ENCODE measurements at regions not wholly inside any gene's neighbourhood (a gene's known extent, or its start where the extent isn't known, plus 50 kb on each side); places are given as distances from the start of the nearest gene placed in this dataset.

- Histone ChIP-seq H3K36me3 (ENCODE audit: control insufficient read depth in 4 of 4, insufficient read depth in 4 of 4, low read length in 3 of 4) (no peaks in the 10 kb centered on the region), H3K27me3 (replicated peaks in 2 of 5; ENCODE audit: control insufficient read depth in 4 of 5, insufficient read depth in 5 of 5, low read length in 4 of 5) (peaks cover 0 to 15% (median 3%) of the 10 kb centered on the region in 5 experiments), H3K27ac (ENCODE audit: insufficient read depth in 1 of 2, low read depth in 1 of 2, low read length in 2 of 2, poor library complexity in 1 of 2, severe bottlenecking in 2 of 2) (no peak overlapping the region), H3K9me3 (ENCODE audit: control extremely low read depth in 1 of 5, control insufficient read depth in 4 of 5, insufficient read depth in 2 of 5, low read depth in 1 of 5, low read length in 4 of 5) (no peaks in the 10 kb centered on the region), H3K4me3 (ENCODE audit: control insufficient read depth in 1 of 7, extremely low read depth in 1 of 7, insufficient read depth in 4 of 7, low read depth in 2 of 7, low read length in 6 of 7) (no peak overlapping the region), H3K4me1 (ENCODE audit: control extremely low read depth in 1 of 4, control insufficient read depth in 4 of 4, insufficient read depth in 4 of 4, low read length in 3 of 4) (no peaks in the 10 kb centered on the region)
- ChIA-PET CTCF (no interaction called here), POLR2A (no interaction called here)
- DNase-seq = no peak
- WGBS (ENCODE audit: insufficient coverage) = 82% methylated on average over 4 of the region's 4 CpGs
These were observed 351.9 kb upstream of the SMIM21 start for GRCh38 chr18:75779450-75779849.

DNA sequence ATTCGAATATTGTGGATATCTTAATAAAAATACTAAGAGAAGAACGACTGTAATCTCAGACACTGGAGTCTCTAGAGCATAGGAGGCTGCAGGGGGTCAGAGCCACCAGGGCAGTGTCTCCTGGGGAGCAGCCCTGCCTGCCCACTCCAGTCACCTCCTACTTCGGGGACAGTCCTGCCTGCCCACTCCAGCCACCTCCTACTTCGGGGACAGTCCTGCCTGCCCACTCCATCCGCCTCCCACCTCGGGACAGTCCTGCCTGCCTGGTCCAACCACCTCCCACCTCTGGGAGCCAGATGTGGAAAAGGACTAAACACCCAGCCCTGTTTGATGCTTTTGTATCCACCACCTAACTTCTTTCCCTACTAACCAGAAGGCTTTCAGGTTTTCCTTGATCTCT lies 350.1 kb upstream of the SMIM21 start:
- 83% methylated on average over 2 of the region's 6 CpGs for WGBS (ENCODE audit: insufficient coverage)
- ChIA-PET POLR2A (no interaction called here), CTCF (no interaction called here)
- no peak overlapping the region for H3K4me3 ChIP-seq (ENCODE audit: control insufficient read depth in 1 of 7, extremely low read depth in 1 of 7, insufficient read depth in 4 of 7, low read depth in 2 of 7, low read length in 6 of 7)
- H3K27ac ChIP-seq (ENCODE audit: insufficient read depth in 1 of 2, low read depth in 1 of 2, low read length in 2 of 2, poor library complexity in 1 of 2, severe bottlenecking in 2 of 2) = no peak overlapping the region
- H3K27me3 ChIP-seq (replicated peaks in 2 of 5; ENCODE audit: control insufficient read depth in 4 of 5, insufficient read depth in 5 of 5, low read length in 4 of 5) = peaks cover 0 to 2% (median 0%) of the 10 kb centered on the region in 5 experiments
- H3K36me3 ChIP-seq (ENCODE audit: control insufficient read depth in 4 of 4, insufficient read depth in 4 of 4, low read length in 3 of 4) = no peaks in the 10 kb centered on the region
- no peaks in the 10 kb centered on the region for H3K4me1 ChIP-seq (ENCODE audit: control extremely low read depth in 1 of 4, control insufficient read depth in 4 of 4, insufficient read depth in 4 of 4, low read length in 3 of 4)
- no peak for DNase-seq
- no peaks in the 10 kb centered on the region for H3K9me3 ChIP-seq (ENCODE audit: control extremely low read depth in 1 of 5, control insufficient read depth in 4 of 5, insufficient read depth in 2 of 5, low read depth in 1 of 5, low read length in 4 of 5)

- Histone ChIP-seq H3K27me3 (replicated peaks in 2 of 5; ENCODE audit: control insufficient read depth in 4 of 5, insufficient read depth in 5 of 5, low read length in 4 of 5) (peaks cover 0 to 2% (median 0%) of the 10 kb centered on the region in 5 experiments), H3K27ac (ENCODE audit: insufficient read depth in 1 of 2, low read depth in 1 of 2, low read length in 2 of 2, poor library complexity in 1 of 2, severe bottlenecking in 2 of 2) (no peak overlapping the region), H3K9me3 (ENCODE audit: control extremely low read depth in 1 of 5, control insufficient read depth in 4 of 5, insufficient read depth in 2 of 5, low read depth in 1 of 5, low read length in 4 of 5) (no peaks in the 10 kb centered on the region), H3K36me3 (ENCODE audit: control insufficient read depth in 4 of 4, insufficient read depth in 4 of 4, low read length in 3 of 4) (no peaks in the 10 kb centered on the region), H3K4me3 (ENCODE audit: control insufficient read depth in 1 of 7, extremely low read depth in 1 of 7, insufficient read depth in 4 of 7, low read depth in 2 of 7, low read length in 6 of 7) (no peak overlapping the region), H3K4me1 (ENCODE audit: control extremely low read depth in 1 of 4, control insufficient read depth in 4 of 4, insufficient read depth in 4 of 4, low read length in 3 of 4) (no peaks in the 10 kb centered on the region)
- DNase-seq = no peak
- POLR2A ChIA-PET = no interaction called here
- WGBS (ENCODE audit: insufficient coverage) = no CpG with 5 or more reads among the region's 2 CpGs
- CTCF ChIA-PET = no interaction called here
These were observed 347.6 kb upstream of the SMIM21 start for GRCh38 chr18:75775121-75775520.

GRCh38 chr18:75773618-75774017 lies 346.1 kb upstream of the SMIM21 start:
- Histone ChIP-seq H3K9me3 (ENCODE audit: control extremely low read depth in 1 of 5, control insufficient read depth in 4 of 5, insufficient read depth in 2 of 5, low read depth in 1 of 5, low read length in 4 of 5) (peaks cover 0 to 1% (median 0%) of the 10 kb centered on the region in 5 experiments), H3K4me3 (ENCODE audit: control insufficient read depth in 1 of 7, extremely low read depth in 1 of 7, insufficient read depth in 4 of 7, low read depth in 2 of 7, low read length in 6 of 7) (no peak overlapping the region), H3K4me1 (ENCODE audit: control extremely low read depth in 1 of 4, control insufficient read depth in 4 of 4, insufficient read depth in 4 of 4, low read length in 3 of 4) (no peaks in the 10 kb centered on the region), H3K27ac (ENCODE audit: insufficient read depth in 1 of 2, low read depth in 1 of 2, low read length in 2 of 2, poor library complexity in 1 of 2, severe bottlenecking in 2 of 2) (no peak overlapping the region), H3K36me3 (ENCODE audit: control insufficient read depth in 4 of 4, insufficient read depth in 4 of 4, low read length in 3 of 4) (no peaks in the 10 kb centered on the region), H3K27me3 (replicated peaks in 2 of 5; ENCODE audit: control insufficient read depth in 4 of 5, insufficient read depth in 5 of 5, low read length in 4 of 5) (peaks cover 0 to 2% (median 0%) of the 10 kb centered on the region in 5 experiments)
- CTCF ChIA-PET = no interaction called here
- no CpG with 5 or more reads among the region's 3 CpGs for WGBS (ENCODE audit: insufficient coverage)
- POLR2A ChIA-PET = interaction anchor here (0.6 kb wide), 1 partner anchor 79 kb away, joined by 3 read pairs; no protein-coding TSS in a partner anchor
- DNase-seq = no peak

DNA sequence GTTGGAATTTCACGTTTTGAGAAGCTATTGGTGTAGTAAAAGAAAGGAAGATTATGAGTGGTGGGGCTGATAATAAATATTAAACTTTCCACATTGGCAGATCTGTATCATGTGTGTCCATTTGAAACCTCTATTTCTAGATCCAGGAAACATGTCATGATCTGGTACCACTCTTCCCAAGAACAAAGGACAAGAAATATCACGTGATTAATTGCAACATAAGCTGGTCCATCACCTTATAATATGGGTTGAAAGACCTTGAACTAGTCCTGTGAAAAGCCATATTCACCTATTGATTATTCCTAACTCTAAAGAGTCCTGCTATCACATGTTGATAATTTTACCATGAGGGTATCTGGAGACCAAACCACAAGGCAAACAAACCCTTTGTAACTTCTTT lies 335.3 kb upstream of the SMIM21 start:
- CTCF ChIA-PET = no interaction called here
- POLR2A ChIA-PET = no interaction called here
- Histone ChIP-seq H3K4me3 (ENCODE audit: control insufficient read depth in 1 of 7, extremely low read depth in 1 of 7, insufficient read depth in 4 of 7, low read depth in 2 of 7, low read length in 6 of 7) (no peak overlapping the region), H3K27me3 (replicated peaks in 2 of 5; ENCODE audit: control insufficient read depth in 4 of 5, insufficient read depth in 5 of 5, low read length in 4 of 5) (no peaks in the 10 kb centered on the region), H3K4me1 (ENCODE audit: control extremely low read depth in 1 of 4, control insufficient read depth in 4 of 4, insufficient read depth in 4 of 4, low read length in 3 of 4) (no peaks in the 10 kb centered on the region), H3K27ac (ENCODE audit: insufficient read depth in 1 of 2, low read depth in 1 of 2, low read length in 2 of 2, poor library complexity in 1 of 2, severe bottlenecking in 2 of 2) (no peak overlapping the region), H3K36me3 (ENCODE audit: control insufficient read depth in 4 of 4, insufficient read depth in 4 of 4, low read length in 3 of 4) (no peaks in the 10 kb centered on the region), H3K9me3 (ENCODE audit: control extremely low read depth in 1 of 5, control insufficient read depth in 4 of 5, insufficient read depth in 2 of 5, low read depth in 1 of 5, low read length in 4 of 5) (no peaks in the 10 kb centered on the region)
- no peak for DNase-seq
- WGBS (ENCODE audit: insufficient coverage) = 67% methylated on average over 1 of the region's 2 CpGs

DNA sequence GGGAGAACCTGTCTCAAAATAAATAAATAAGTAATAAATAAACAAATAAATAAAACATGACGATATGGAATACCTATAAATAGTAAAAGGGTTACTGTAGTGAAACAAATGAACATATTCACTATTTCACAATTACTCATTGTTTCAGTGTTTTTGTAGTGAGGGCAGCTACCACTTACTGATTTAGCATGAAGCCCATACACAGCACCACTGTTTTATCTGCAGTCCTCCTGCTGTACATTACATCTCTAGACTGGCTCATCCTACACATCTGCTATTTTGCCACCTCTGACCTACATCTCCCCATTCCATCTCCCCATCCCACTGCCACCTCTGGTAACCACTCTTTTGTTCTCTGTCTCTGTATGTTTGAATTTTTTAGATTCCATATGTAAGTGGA lies 332.7 kb upstream of the SMIM21 start:
- CTCF ChIA-PET = no interaction called here
- H3K9me3 ChIP-seq (ENCODE audit: control extremely low read depth in 1 of 5, control insufficient read depth in 4 of 5, insufficient read depth in 2 of 5, low read depth in 1 of 5, low read length in 4 of 5) = no peaks in the 10 kb centered on the region
- no CpG with 5 or more reads among the region's 1 CpG for WGBS (ENCODE audit: insufficient coverage)

DNA sequence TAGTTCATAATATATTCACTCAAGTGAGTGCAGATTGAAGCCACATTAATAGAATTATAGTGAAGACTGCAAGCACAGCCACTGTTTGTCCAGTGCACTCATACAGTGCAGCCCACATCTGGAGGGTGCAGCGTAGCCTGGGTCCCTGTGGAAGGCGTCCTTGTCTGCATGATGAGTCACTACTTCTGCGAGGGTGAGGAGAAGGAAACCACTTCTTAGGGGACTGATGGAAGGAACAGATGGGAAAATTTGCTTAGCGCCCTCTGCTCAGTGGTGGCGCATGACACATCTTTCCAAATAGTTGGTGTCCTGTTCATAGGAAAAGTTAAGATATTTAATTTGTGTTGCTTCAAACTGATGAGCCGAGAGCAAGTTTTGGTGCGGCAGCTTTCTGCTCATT lies 330.4 kb upstream of the SMIM21 start:
- no peaks in the 10 kb centered on the region for H3K9me3 ChIP-seq (ENCODE audit: control extremely low read depth in 1 of 5, control insufficient read depth in 4 of 5, insufficient read depth in 2 of 5, low read depth in 1 of 5, low read length in 4 of 5)
- DNase-seq = no peak
- H3K27ac ChIP-seq (ENCODE audit: insufficient read depth in 1 of 2, low read depth in 1 of 2, low read length in 2 of 2, poor library complexity in 1 of 2, severe bottlenecking in 2 of 2) = no peak overlapping the region
- H3K27me3 ChIP-seq (replicated peaks in 2 of 5; ENCODE audit: control insufficient read depth in 4 of 5, insufficient read depth in 5 of 5, low read length in 4 of 5) = peaks cover 0 to 3% (median 0%) of the 10 kb centered on the region in 5 experiments
- H3K4me3 ChIP-seq (ENCODE audit: control insufficient read depth in 1 of 7, extremely low read depth in 1 of 7, insufficient read depth in 4 of 7, low read depth in 2 of 7, low read length in 6 of 7) = no peak overlapping the region
- no peaks in the 10 kb centered on the region for H3K36me3 ChIP-seq (ENCODE audit: control insufficient read depth in 4 of 4, insufficient read depth in 4 of 4, low read length in 3 of 4)
- H3K4me1 ChIP-seq (ENCODE audit: control extremely low read depth in 1 of 4, control insufficient read depth in 4 of 4, insufficient read depth in 4 of 4, low read length in 3 of 4) = no peaks in the 10 kb centered on the region
- ChIA-PET CTCF (interaction anchor here (1.1 to 1.5 kb wide), 2 partner anchors 11 to 96 kb away, joined by 3 read pairs; no protein-coding TSS in a partner anchor), POLR2A (no interaction called here)
- 46% methylated on average over 5 of the region's 7 CpGs for WGBS (ENCODE audit: insufficient coverage)

More for the DNA sequence above, 332.7 kb upstream of the SMIM21 start:
- H3K4me3 ChIP-seq (ENCODE audit: control insufficient read depth in 1 of 7, extremely low read depth in 1 of 7, insufficient read depth in 4 of 7, low read depth in 2 of 7, low read length in 6 of 7) = no peak overlapping the region
- H3K4me1 ChIP-seq (ENCODE audit: control extremely low read depth in 1 of 4, control insufficient read depth in 4 of 4, insufficient read depth in 4 of 4, low read length in 3 of 4) = no peaks in the 10 kb centered on the region
- no peak for DNase-seq
- POLR2A ChIA-PET = no interaction called here
- no peak overlapping the region for H3K27ac ChIP-seq (ENCODE audit: insufficient read depth in 1 of 2, low read depth in 1 of 2, low read length in 2 of 2, poor library complexity in 1 of 2, severe bottlenecking in 2 of 2)
- H3K36me3 ChIP-seq (ENCODE audit: control insufficient read depth in 4 of 4, insufficient read depth in 4 of 4, low read length in 3 of 4) = no peaks in the 10 kb centered on the region
- no peaks in the 10 kb centered on the region for H3K27me3 ChIP-seq (replicated peaks in 2 of 5; ENCODE audit: control insufficient read depth in 4 of 5, insufficient read depth in 5 of 5, low read length in 4 of 5)

All from common myeloid progenitor, CD34-positive (primary cell).